PC-9 (cell line): ENCODE measurements at regions not wholly inside any gene's neighbourhood (a gene's known extent, or its start where the extent isn't known, plus 50 kb on each side); places are given as distances from the start of the nearest gene placed in this dataset.

Experiments
- CTCF ChIP-seq: fragments of 200-600 bp; sonication (generic); conservative IDR thresholded peaks from 2 replicates; pipeline ENCODE4 v1.6.1; 2017; ENCODE audit warnings: mixed run types, antibody characterized with exemption, mild to moderate bottlenecking, moderate library complexity
- EZH2 ChIP-seq: fragments of 200-600 bp; sonication (generic); IDR thresholded peaks from 2 replicates; pipeline ENCODE4 v1.8.0; 2017; ENCODE audit warnings: antibody characterized with exemption, low read depth

GRCh38 chr2:144277622-144278354, 242.1 kb downstream of the ZEB2 start:
- TF ChIP-seq CTCF = no peak
- TF ChIP-seq EZH2 = no peak
